ENCODE measurements at regions not wholly inside any gene's neighbourhood (a gene's known extent, or its start where the extent isn't known, plus 50 kb on each side); places are given as distances from the start of the nearest gene placed in this dataset.

DNA sequence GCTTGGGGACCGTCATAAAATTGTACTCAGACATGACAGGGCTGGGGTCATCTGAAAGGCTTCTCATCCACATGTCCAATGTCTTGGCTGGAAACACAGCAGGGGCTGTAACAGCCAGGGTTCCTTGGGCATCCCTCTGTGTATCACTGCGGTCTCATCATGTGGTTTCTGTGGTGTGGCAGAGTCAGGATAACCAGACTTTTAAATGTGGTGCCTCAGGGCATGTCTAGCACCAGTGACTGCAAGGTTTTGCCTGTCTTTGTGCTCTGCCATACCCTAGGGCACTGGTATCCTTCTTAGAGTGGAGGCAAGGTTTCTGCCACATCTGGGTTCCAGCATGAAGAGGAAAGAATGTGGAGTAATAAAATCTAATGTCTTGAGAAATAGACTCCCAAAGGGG lies 124.2 kb downstream of the PLEKHG1 start:
- TF ChIP-seq, protein P1, sequence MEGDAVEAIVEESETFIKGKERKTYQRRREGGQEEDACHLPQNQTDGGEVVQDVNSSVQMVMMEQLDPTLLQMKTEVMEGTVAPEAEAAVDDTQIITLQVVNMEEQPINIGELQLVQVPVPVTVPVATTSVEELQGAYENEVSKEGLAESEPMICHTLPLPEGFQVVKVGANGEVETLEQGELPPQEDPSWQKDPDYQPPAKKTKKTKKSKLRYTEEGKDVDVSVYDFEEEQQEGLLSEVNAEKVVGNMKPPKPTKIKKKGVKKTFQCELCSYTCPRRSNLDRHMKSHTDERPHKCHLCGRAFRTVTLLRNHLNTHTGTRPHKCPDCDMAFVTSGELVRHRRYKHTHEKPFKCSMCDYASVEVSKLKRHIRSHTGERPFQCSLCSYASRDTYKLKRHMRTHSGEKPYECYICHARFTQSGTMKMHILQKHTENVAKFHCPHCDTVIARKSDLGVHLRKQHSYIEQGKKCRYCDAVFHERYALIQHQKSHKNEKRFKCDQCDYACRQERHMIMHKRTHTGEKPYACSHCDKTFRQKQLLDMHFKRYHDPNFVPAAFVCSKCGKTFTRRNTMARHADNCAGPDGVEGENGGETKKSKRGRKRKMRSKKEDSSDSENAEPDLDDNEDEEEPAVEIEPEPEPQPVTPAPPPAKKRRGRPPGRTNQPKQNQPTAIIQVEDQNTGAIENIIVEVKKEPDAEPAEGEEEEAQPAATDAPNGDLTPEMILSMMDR (IDR thresholded peaks at IDR 0.05), result no peak
- Histone ChIP-seq H3K27ac (no peak overlapping the region), H3K27me3 (no peaks in the 10 kb centered on the region), H3K4me1 (peaks cover 0 to 38% (median 6%) of the 10 kb centered on the region in 9 donors), H3K9me3 (no peaks in the 10 kb centered on the region), H3K4me3 (no peak overlapping the region), H3K36me3 (no peaks in the 10 kb centered on the region)
- WGBS, 2 donors, result 92 to 100% methylated on average over 2 of the region's 2 CpGs
- DNase-seq, result no peak
- ATAC-seq, result peak in 1 of 8 donors; percentile 19
- intact Hi-C loops (cut with DNase I), result loop anchor here in 1 of 10 donors (5.0 kb wide), 1 partner anchor 42 kb away; no protein-coding TSS in a partner anchor

DNA sequence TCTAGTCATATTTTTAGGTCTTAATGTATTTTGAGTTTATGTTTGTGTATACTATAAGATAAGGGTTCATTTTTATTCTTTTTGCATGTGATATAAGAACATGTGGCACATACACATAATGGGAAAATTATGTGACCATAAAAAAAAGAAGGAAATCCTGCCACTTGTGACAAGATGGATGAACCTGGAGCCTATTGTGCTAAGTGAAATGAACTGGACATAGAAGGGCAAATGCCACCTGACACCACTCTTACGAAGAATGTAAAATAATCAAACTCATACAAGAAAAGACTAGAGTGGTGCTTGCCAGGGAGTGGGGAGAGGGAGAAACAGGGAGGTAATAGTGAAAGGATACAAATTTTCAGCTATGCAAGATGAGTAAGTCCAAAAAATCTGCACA lies 126.1 kb downstream of the PLEKHG1 start:
- peaks cover 0 to under 1% (median 0%) of the 10 kb centered on the region in 9 donors for H3K36me3 ChIP-seq
- peaks cover 0 to 19% (median 0%) of the 10 kb centered on the region in 9 donors for H3K4me1 ChIP-seq
- no peak for ATAC-seq
- H3K4me3 ChIP-seq, result no peak overlapping the region
- H3K9me3 ChIP-seq, result no peaks in the 10 kb centered on the region
- H3K27ac ChIP-seq, result no peak overlapping the region
- intact Hi-C loops (cut with DNase I), result no loop called here
- 69 to 79% methylated on average over 1 of the region's 1 CpG for WGBS, 2 donors
- TF ChIP-seq, protein P1 (IDR thresholded peaks at IDR 0.05), result no peak
- no peaks in the 10 kb centered on the region for H3K27me3 ChIP-seq
- no peak for DNase-seq

DNA sequence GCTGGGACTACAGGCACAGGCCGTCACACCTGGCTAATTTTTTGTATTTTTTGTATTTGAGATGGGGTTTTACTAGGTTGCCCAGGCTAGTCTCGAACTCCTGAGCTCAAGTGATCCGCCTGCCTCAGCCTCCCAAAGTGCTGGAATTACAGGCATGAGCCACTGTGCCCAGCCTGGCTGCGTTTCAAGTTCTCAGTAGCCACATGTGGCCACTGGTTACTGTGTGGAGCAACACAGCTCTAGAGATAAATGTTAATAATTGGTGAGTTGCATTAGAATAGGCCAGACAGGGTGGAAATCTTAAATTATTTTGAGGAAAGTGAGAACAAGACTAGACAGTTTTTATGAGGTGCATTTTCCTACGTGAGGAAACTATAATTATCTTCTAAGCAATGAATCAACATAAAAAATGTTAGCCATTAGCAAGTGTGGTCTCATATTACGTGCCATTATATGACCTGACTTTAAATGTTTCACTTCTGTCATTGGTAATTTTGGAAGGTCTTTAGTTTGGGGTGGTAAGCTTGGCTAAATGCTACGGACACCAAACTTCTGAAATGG lies 129.6 kb downstream of the PLEKHG1 start:
- DNase-seq (no peak), ATAC-seq (no peak)
- H3K4me1 ChIP-seq, result no peaks in the 10 kb centered on the region
- intact Hi-C loops (cut with DNase I), result no loop called here
- no peak overlapping the region for H3K4me3 ChIP-seq
- H3K27me3 ChIP-seq, result no peaks in the 10 kb centered on the region
- peaks cover 0 to 13% (median 6%) of the 10 kb centered on the region in 9 donors for H3K36me3 ChIP-seq
- H3K27ac ChIP-seq, result no peak overlapping the region
- H3K9me3 ChIP-seq, result no peaks in the 10 kb centered on the region
- 92 to 93% methylated on average over 7 of the region's 7 CpGs for WGBS, 2 donors
- TF ChIP-seq, protein P1 (IDR thresholded peaks at IDR 0.05), result no peak

DNA sequence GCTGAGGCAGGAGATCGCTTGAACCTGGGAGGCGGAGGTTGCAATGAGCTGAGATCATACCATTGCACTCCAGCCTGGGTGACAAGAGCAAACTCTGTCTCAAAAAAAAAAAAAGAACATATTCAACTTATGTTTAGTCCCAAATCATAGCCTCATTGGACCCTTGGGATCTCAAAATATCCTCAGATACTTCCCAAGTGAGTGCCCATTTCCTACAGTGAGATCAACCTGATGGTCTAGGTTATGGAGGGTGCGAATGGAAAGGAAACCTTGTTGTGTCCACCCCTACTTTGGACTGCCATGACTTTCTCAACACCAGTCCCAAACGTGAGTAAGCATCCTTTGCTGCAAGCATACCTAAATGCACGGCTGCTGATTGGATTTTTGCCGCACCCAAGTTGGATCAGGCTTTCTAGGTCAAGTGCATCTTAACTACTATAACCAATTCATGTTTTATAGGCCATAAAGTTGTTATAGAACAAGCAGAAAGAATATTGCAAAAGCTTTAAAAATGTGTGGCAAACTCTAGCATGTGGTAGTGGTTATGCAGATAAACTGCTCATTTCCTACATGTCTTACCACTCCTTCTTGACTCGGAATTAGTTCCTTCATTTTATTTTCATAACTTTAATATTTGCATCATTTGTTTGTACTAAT lies 131.2 kb downstream of the PLEKHG1 start:
- 96 to 98% methylated on average over 7 of the region's 7 CpGs for WGBS, 2 donors
- Histone ChIP-seq H3K9me3 (no peaks in the 10 kb centered on the region), H3K4me3 (no peak overlapping the region), H3K36me3 (peaks cover 0 to 16% (median 8%) of the 10 kb centered on the region in 9 donors), H3K27ac (no peak overlapping the region), H3K27me3 (no peaks in the 10 kb centered on the region), H3K4me1 (peaks cover 0 to 12% (median 0%) of the 10 kb centered on the region in 9 donors)
- intact Hi-C loops (cut with DNase I), result no loop called here
- TF ChIP-seq, protein P1 (IDR thresholded peaks at IDR 0.05), result no peak
- ATAC-seq (no peak), DNase-seq (no peak)

Data from heart right ventricle (tissue), 16 donors.